ENCODE measurements at regions not wholly inside any gene's neighbourhood (a gene's known extent, or its start where the extent isn't known, plus 50 kb on each side); places are given as distances from the start of the nearest gene placed in this dataset.

DNA sequence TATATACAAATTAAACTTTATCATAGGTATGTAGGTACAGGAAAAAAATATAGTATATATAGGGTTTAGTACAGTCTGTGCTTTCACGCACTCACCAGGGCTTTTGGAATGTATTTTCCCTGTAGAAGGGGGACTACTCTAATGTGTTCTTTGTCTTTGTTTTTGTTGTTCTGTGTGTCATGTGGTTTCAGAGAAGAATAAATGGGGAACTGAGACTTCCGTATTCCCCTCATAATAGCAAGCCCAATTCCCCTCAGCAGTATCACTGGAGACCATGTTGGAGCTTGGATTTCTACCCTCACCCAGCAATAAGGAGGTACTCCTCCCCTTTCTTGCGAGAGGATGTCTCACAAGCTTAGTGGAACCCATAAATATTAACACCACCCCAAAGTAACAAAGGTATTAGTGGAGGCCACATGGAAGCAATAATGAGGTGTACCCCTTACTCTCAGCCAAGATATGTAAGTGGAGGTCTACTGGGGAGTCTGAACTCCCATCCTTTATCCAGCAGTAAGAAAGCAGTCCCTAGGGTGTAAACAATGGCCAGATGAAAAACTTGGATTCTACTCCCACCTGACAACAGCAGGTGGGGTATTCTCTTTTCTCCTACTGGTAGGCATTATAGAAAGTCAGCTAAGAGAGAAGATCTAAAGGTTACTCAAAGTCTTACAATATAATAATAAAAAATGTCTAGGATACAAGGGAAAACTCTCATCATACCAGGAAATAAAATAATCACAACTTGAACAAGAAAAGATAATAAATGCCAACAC lies 805.4 kb upstream of the GALNTL6 start (continued):
- TF ChIP-seq, protein P1, sequence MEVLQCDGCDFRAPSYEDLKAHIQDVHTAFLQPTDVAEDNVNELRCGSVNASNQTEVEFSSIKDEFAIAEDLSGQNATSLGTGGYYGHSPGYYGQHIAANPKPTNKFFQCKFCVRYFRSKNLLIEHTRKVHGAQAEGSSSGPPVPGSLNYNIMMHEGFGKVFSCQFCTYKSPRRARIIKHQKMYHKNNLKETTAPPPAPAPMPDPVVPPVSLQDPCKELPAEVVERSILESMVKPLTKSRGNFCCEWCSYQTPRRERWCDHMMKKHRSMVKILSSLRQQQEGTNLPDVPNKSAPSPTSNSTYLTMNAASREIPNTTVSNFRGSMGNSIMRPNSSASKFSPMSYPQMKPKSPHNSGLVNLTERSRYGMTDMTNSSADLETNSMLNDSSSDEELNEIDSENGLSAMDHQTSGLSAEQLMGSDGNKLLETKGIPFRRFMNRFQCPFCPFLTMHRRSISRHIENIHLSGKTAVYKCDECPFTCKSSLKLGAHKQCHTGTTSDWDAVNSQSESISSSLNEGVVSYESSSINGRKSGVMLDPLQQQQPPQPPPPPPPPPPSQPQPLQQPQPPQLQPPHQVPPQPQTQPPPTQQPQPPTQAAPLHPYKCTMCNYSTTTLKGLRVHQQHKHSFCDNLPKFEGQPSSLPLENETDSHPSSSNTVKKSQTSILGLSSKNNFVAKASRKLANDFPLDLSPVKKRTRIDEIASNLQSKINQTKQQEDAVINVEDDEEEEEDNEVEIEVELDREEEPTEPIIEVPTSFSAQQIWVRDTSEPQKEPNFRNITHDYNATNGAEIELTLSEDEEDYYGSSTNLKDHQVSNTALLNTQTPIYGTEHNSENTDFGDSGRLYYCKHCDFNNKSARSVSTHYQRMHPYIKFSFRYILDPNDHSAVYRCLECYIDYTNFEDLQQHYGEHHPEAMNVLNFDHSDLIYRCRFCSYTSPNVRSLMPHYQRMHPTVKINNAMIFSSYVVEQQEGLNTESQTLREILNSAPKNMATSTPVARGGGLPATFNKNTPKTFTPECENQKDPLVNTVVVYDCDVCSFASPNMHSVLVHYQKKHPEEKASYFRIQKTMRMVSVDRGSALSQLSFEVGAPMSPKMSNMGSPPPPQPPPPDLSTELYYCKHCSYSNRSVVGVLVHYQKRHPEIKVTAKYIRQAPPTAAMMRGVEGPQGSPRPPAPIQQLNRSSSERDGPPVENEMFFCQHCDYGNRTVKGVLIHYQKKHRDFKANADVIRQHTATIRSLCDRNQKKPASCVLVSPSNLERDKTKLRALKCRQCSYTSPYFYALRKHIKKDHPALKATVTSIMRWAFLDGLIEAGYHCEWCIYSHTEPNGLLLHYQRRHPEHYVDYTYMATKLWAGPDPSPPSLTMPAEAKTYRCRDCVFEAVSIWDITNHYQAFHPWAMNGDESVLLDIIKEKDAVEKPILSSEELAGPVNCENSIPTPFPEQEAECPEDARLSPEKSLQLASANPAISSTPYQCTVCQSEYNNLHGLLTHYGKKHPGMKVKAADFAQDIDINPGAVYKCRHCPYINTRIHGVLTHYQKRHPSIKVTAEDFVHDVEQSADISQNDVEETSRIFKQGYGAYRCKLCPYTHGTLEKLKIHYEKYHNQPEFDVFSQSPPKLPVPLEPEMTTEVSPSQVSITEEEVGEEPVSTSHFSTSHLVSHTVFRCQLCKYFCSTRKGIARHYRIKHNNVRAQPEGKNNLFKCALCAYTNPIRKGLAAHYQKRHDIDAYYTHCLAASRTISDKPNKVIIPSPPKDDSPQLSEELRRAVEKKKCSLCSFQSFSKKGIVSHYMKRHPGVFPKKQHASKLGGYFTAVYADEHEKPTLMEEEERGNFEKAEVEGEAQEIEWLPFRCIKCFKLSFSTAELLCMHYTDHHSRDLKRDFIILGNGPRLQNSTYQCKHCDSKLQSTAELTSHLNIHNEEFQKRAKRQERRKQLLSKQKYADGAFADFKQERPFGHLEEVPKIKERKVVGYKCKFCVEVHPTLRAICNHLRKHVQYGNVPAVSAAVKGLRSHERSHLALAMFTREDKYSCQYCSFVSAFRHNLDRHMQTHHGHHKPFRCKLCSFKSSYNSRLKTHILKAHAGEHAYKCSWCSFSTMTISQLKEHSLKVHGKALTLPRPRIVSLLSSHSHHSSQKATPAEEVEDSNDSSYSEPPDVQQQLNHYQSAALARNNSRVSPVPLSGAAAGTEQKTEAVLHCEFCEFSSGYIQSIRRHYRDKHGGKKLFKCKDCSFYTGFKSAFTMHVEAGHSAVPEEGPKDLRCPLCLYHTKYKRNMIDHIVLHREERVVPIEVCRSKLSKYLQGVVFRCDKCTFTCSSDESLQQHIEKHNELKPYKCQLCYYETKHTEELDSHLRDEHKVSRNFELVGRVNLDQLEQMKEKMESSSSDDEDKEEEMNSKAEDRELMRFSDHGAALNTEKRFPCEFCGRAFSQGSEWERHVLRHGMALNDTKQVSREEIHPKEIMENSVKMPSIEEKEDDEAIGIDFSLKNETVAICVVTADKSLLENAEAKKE (CRISPR knock-in tag; IDR thresholded peaks at IDR 0.05), result no peak
- no peak for TF ChIP-seq ZNF114 (CRISPR knock-in tag; IDR thresholded peaks at IDR 0.05)
- TF ChIP-seq POLR2AphosphoS5 (IDR thresholded peaks at IDR 0.05; ENCODE audit: low read depth), result no peak
- TF ChIP-seq, protein P2, sequence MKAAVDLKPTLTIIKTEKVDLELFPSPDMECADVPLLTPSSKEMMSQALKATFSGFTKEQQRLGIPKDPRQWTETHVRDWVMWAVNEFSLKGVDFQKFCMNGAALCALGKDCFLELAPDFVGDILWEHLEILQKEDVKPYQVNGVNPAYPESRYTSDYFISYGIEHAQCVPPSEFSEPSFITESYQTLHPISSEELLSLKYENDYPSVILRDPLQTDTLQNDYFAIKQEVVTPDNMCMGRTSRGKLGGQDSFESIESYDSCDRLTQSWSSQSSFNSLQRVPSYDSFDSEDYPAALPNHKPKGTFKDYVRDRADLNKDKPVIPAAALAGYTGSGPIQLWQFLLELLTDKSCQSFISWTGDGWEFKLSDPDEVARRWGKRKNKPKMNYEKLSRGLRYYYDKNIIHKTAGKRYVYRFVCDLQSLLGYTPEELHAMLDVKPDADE (IDR thresholded peaks at IDR 0.05), result no peak

DNA sequence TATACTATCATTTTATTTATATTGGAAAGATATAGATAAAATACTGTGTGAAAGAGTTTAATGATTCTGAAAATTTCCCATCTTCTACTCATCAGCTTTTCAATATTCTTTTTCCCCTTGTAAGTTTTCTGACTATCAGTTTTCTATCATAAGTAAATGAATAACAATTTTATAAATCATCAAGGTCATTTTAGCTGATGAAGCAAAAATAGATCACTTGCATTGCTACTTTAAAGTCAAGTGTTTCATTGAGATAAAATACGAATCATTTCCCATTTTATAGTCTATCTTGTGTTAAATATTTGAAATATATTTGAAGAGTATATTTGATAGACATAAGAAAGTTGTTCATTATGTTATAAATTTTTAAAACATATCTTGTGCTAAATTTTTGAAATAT lies 811.0 kb upstream of the GALNTL6 start:
- TF ChIP-seq, protein P3, sequence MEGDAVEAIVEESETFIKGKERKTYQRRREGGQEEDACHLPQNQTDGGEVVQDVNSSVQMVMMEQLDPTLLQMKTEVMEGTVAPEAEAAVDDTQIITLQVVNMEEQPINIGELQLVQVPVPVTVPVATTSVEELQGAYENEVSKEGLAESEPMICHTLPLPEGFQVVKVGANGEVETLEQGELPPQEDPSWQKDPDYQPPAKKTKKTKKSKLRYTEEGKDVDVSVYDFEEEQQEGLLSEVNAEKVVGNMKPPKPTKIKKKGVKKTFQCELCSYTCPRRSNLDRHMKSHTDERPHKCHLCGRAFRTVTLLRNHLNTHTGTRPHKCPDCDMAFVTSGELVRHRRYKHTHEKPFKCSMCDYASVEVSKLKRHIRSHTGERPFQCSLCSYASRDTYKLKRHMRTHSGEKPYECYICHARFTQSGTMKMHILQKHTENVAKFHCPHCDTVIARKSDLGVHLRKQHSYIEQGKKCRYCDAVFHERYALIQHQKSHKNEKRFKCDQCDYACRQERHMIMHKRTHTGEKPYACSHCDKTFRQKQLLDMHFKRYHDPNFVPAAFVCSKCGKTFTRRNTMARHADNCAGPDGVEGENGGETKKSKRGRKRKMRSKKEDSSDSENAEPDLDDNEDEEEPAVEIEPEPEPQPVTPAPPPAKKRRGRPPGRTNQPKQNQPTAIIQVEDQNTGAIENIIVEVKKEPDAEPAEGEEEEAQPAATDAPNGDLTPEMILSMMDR (conservative IDR thresholded peaks at IDR 0.05; ENCODE audit: low read depth in 2 of 2), result no peak
- TF ChIP-seq CREB1 (CRISPR knock-in tag; IDR thresholded peaks at IDR 0.05; ENCODE audit: low read depth) (no peak), JUNB (IDR thresholded peaks at IDR 0.05; ENCODE audit: unreplicated experiment) (no peak), EZH2phosphoT487 (IDR thresholded peaks at IDR 0.05; ENCODE audit: unreplicated experiment) (no peak), ZNF331 (CRISPR knock-in tag; IDR thresholded peaks at IDR 0.05; ENCODE audit: low read depth) (no peak), NANOG (IDR thresholded peaks at IDR 0.05; ENCODE audit: borderline replicate concordance) (no peak), ZNF114 (CRISPR knock-in tag; IDR thresholded peaks at IDR 0.05) (no peak)
- TF ChIP-seq, protein P2 (IDR thresholded peaks at IDR 0.05), result no peak
- Mint-ChIP-seq H3K9me3 (no peaks in the 10 kb centered on the region), H3K36me3 (ENCODE audit: low read depth) (no peaks in the 10 kb centered on the region; the same call in 2 of the 3 replicates), H3K27me3 (ENCODE audit: insufficient read depth, low read depth, poor library complexity) (no peaks in the 10 kb centered on the region), H3K27ac (no peak overlapping the region), H3K4me1 (no peaks in the 10 kb centered on the region), H3K4me3 (no peak overlapping the region)
- Histone ChIP-seq H2AFZ (no peak overlapping the region), H3K27ac (ENCODE audit: low read depth) (no peak overlapping the region), H3K4me1 (ENCODE audit: insufficient read depth) (no peaks in the 10 kb centered on the region), H3K9me2 (ENCODE audit: insufficient read depth) (0 out of 2 replicates have a peak, but pooled peaks cover 10% of the 10 kb centered on the region), H4K20me1 (replicated peaks; ENCODE audit: insufficient read depth) (no peaks in the 10 kb centered on the region), H3F3A (replicated peaks; ENCODE audit: low read depth) (no peaks in the 10 kb centered on the region), H3K27me3 (ENCODE audit: insufficient read depth) (no peaks in the 10 kb centered on the region), H3K36me3 (ENCODE audit: insufficient read depth) (no peaks in the 10 kb centered on the region), H3K4me3 (no peak overlapping the region), H3K4me2 (no peak overlapping the region), H3K79me2 (replicated peaks; ENCODE audit: insufficient read depth) (no peaks in the 10 kb centered on the region)
- DNase-seq (ENCODE audit: low spot score), result no peak
- no peak for ATAC-seq

Data from GM23338 (cell line).